NOMO-1 treated with DMSO at 0.1 percent for 48 hours (cell line): ENCODE measurements at regions not wholly inside any gene's neighbourhood (a gene's known extent, or its start where the extent isn't known, plus 50 kb on each side); places are given as distances from the start of the nearest gene placed in this dataset.
"Not testable (repeated sequence)": the region's sequence is repeated elsewhere in the genome, so short reads cannot be mapped to it uniquely, and the experiment has no call there.

ENCODE experiments used
- DNase-seq: peaks from one replicate; lab custom pipeline; 2025; ENCODE audit not compliant: unreplicated experiment; lab: John Stamatoyannopoulos, UW

- no peak for DNase-seq
Observed at GRCh38 chr17:13784434-13785095, 182.8 kb upstream of the HS3ST3A1 start.

GRCh38 chr17:13785981-13786598, 184.4 kb upstream of the HS3ST3A1 start:
- DNase-seq = no peak

- no peak for DNase-seq
Observed at GRCh38 chr17:13787636-13788035, 185.9 kb upstream of the HS3ST3A1 start.

- DNase-seq = no peak
Observed at GRCh38 chr17:13788385-13788784, 186.7 kb upstream of the HS3ST3A1 start.

GRCh38 chr17:13792314-13792713, 190.6 kb upstream of the HS3ST3A1 start:
- DNase-seq = no peak

- no peak for DNase-seq
Observed at GRCh38 chr17:13793951-13794350, 192.2 kb upstream of the HS3ST3A1 start.

- DNase-seq = no peak
Observed at GRCh38 chr17:13797863-13798262, 196.1 kb upstream of the HS3ST3A1 start.

- no peak for DNase-seq
Observed at GRCh38 chr17:13806092-13806491, 204.4 kb upstream of the HS3ST3A1 start.

GRCh38 chr17:13807103-13807502, 205.4 kb upstream of the HS3ST3A1 start:
- no peak for DNase-seq

GRCh38 chr17:13812350-13812749, 210.6 kb upstream of the HS3ST3A1 start:
- no peak for DNase-seq

- no peak for DNase-seq
Observed at GRCh38 chr17:13813347-13814240, 211.9 kb upstream of the HS3ST3A1 start.

- no peak for DNase-seq
Observed at GRCh38 chr17:13822700-13823099, 221.0 kb upstream of the HS3ST3A1 start.

- DNase-seq = no peak
Observed at GRCh38 chr17:13825526-13826040, 223.9 kb upstream of the HS3ST3A1 start.

- DNase-seq = no peak
Observed at GRCh38 chr17:13827118-13827517, 225.4 kb upstream of the HS3ST3A1 start.

- no peak for DNase-seq
Observed at GRCh38 chr17:13833921-13834320, 232.2 kb upstream of the HS3ST3A1 start.

- DNase-seq = no peak
Observed at GRCh38 chr17:13835151-13835550, 233.4 kb upstream of the HS3ST3A1 start.

GRCh38 chr17:13837417-13837816, 231.9 kb upstream of the COX10 start:
- no peak for DNase-seq

- DNase-seq = no peak
Observed at GRCh38 chr17:13840254-13840653, 229.1 kb upstream of the COX10 start.

- DNase-seq = no peak
Observed at GRCh38 chr17:13843862-13844635, 225.3 kb upstream of the COX10 start.

- no peak for DNase-seq
Observed at GRCh38 chr17:13851889-13852288, 217.4 kb upstream of the COX10 start.

GRCh38 chr17:13855730-13856129, 213.6 kb upstream of the COX10 start:
- DNase-seq = not testable (repeated sequence)
